Esophagus (tissue), 2 donors: ENCODE measurements at regions not wholly inside any gene's neighbourhood (a gene's known extent, or its start where the extent isn't known, plus 50 kb on each side); places are given as distances from the start of the nearest gene placed in this dataset.

Experiments
- H3K27ac ChIP-seq, 2 donors: one replicate each; pipeline ENCODE4 v1.5.1; 2013; ENCODE audit warnings: low read depth in 2 of 2, mild to moderate bottlenecking in 2 of 2, inconsistent platforms in 1 of 2, low read length in 1 of 2, moderate library complexity in 1 of 2
- H3K27me3 ChIP-seq, 2 donors: one replicate each; pipeline ENCODE4 v1.6.1; 2013; ENCODE audit warnings: low read length in 2 of 2, control low read depth in 1 of 2, mild to moderate bottlenecking in 1 of 2; ENCODE audit not compliant: insufficient read depth in 2 of 2, control insufficient read depth in 1 of 2
- H3K36me3 ChIP-seq, 2 donors: one replicate each; pipeline ENCODE4 v1.6.1; 2013; ENCODE audit warnings: low read length in 1 of 2; ENCODE audit not compliant: control insufficient read depth in 2 of 2, insufficient read depth in 2 of 2
- H3K4me1 ChIP-seq, 2 donors: one replicate each; pipeline ENCODE4 v1.6.1; 2013; ENCODE audit warnings: low read length in 1 of 2; ENCODE audit not compliant: control insufficient read depth in 2 of 2, insufficient read depth in 2 of 2
- H3K4me3 ChIP-seq, 2 donors: one replicate each; pipeline ENCODE4 v1.5.1; 2013; ENCODE audit warnings: low read length in 2 of 2, mild to moderate bottlenecking in 2 of 2, low read depth in 1 of 2, moderate library complexity in 1 of 2
- H3K9me3 ChIP-seq, 2 donors: one replicate each; pipeline ENCODE4 v1.6.1; 2013; ENCODE audit warnings: mild to moderate bottlenecking in 2 of 2, low read depth in 1 of 2, low read length in 1 of 2, moderate library complexity in 1 of 2; ENCODE audit not compliant: control insufficient read depth in 2 of 2, insufficient read depth in 1 of 2
- WGBS, 2 donors: extraction: QIAGEN DNeasy Blood & Tissue Kit; methylation state at CpG; one replicate each; pipeline ENCODE4 v1.1.7; 2013; 5-methylcytosine and 5-hydroxymethylcytosine counted together
- donor health status: healthy with polysubstance abuse.
- donor health status: Bipolar disorder and iron deficiency.

DNA sequence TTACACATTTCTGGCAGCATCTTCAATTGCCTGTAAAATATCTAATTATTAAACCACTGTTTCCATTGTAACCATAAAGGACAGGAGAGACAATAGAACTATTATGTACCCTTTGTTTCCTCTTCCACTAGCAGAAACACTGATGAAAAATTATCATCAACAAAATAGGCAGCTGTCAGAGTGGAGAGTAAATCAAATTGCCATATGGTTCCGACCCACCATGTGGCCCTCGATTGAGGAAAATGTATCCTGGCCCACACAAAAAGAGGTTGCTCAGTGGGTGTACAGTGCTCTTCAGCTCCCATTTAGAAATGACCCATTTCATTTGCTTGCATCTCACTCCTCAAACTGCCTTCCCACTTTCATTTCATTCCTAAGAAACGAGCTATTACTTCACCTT lies 570.6 kb upstream of the UBE2E2 start:
- Histone ChIP-seq H3K27ac (no peak overlapping the region), H3K4me3 (no peak overlapping the region), H3K36me3 (no peaks in the 10 kb centered on the region), H3K27me3 (no peaks in the 10 kb centered on the region), H3K4me1 (no peaks in the 10 kb centered on the region), H3K9me3 (no peaks in the 10 kb centered on the region)
- 71 to 77% methylated on average over 3 of the region's 3 CpGs for WGBS, 2 donors

DNA sequence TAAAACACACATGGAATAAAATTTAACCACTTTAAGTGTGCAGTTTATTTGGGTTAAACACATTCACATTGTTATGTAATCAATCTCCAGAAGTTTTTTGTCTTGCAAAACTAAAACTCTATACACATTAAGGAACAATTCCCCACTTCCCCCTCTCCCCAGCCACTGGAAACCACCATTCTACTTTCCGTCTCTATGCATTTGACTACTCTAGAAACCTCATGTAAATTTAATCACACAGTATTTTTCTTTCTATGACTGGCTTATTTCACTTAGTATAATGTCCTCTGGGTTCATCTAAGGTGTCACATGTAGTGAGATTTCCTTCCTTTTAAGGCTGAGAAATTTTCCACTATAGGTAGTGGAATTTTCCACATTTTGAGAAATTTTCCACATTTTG lies 568.7 kb upstream of the UBE2E2 start:
- no peak overlapping the region for H3K27ac ChIP-seq
- 78 to 90% methylated on average over 1 of the region's 1 CpG for WGBS, 2 donors
- no peaks in the 10 kb centered on the region for H3K9me3 ChIP-seq
- H3K4me3 ChIP-seq: no peak overlapping the region
- no peaks in the 10 kb centered on the region for H3K4me1 ChIP-seq
- H3K36me3 ChIP-seq: no peaks in the 10 kb centered on the region
- no peaks in the 10 kb centered on the region for H3K27me3 ChIP-seq

DNA sequence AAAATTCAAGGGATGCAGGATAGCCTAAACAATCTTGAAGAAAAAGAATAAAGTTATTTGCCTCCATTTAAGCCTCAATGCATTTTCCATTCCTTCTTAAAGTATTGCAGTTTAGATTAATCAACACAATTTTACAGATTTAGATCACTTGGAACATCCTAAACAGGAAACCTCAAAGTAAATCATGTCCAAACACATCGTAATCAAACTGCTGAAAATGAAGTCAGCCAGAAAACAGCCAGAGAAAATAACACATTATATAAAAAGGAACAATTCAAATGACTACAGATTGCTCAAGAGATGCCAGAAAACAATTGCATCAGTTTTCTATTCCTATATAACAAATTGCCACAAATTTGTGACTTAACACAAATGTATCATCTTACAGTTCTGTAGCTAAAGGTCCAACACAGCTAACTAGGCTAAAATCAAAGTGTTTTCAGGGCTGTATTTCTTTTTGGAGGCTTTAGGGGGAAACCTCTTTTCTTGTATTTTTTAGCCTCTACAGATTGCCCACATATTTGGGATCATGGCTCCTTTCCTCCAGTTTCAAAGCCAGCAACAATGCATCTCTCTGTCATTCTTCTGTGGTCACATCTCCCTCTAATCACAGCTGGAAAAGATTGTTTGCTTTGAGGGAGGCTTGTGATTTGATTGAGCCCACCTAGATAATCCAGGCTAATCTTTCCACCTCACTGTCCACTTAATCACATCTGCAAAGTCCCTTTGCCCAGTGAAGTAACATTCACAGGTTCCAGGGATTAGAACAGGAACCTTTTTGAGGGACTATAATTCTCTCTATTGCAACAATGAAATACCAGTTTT lies 543.3 kb upstream of the UBE2E2 start:
- no peak overlapping the region for H3K4me3 ChIP-seq
- H3K4me1 ChIP-seq: no peaks in the 10 kb centered on the region
- H3K36me3 ChIP-seq: no peaks in the 10 kb centered on the region
- WGBS, 2 donors: 9 to 24% methylated on average over 1 of the region's 1 CpG
- no peaks in the 10 kb centered on the region for H3K9me3 ChIP-seq
- no peaks in the 10 kb centered on the region for H3K27me3 ChIP-seq
- no peak overlapping the region for H3K27ac ChIP-seq

DNA sequence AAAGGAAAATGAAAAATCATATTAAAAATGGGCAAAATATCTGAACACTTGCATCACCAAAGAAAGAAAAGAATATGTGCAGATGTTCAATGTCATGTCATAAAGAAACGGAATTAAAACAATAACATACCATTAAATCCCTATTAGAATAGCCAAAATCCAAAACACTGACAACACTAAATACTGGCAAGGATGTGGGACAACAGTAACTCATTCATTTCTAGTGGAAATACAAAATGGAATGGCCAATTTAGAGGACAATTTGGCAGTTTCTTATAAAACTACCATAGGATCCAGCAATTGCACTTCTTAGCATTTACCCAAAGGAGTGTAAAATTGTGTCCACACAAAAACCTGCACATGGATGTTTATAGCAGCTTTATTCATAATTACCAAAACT lies 542.5 kb upstream of the UBE2E2 start:
- Histone ChIP-seq H3K27ac (no peak overlapping the region), H3K4me1 (no peaks in the 10 kb centered on the region), H3K4me3 (no peak overlapping the region), H3K36me3 (no peaks in the 10 kb centered on the region), H3K27me3 (no peaks in the 10 kb centered on the region), H3K9me3 (no peaks in the 10 kb centered on the region)
- WGBS, 2 donors: 34 to 58% methylated on average over 1 of the region's 1 CpG

DNA sequence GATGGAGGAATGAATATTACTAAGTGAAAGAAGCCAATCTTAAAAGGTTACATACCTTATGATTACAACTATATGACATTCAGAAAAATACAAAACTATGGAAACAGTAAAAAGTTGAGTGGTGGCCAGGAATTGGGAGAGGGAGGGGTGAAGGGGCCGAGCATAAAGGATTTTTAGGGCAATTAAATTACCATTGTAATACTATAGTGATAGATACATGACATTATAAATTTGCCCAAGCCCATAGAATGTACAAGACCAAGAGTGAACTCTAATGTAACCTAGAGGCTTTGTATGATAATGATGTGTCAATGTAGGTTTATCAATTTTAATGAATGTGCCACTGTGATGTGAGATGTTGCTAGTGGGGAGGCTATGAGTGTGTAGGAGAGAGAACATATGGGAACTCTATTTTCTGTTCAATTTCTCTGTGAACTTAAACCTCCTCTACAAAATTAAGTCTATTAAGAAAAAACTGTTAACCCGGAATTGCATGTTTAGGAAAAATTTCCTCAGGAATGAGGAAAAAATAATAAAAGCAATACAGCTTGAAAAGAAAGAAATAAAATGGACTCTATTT lies 541.9 kb upstream of the UBE2E2 start:
- Histone ChIP-seq H3K9me3 (no peaks in the 10 kb centered on the region), H3K4me1 (no peaks in the 10 kb centered on the region), H3K27ac (no peak overlapping the region), H3K4me3 (no peak overlapping the region), H3K36me3 (no peaks in the 10 kb centered on the region), H3K27me3 (no peaks in the 10 kb centered on the region)
- 67 to 79% methylated on average over 2 of the region's 2 CpGs for WGBS, 2 donors

DNA sequence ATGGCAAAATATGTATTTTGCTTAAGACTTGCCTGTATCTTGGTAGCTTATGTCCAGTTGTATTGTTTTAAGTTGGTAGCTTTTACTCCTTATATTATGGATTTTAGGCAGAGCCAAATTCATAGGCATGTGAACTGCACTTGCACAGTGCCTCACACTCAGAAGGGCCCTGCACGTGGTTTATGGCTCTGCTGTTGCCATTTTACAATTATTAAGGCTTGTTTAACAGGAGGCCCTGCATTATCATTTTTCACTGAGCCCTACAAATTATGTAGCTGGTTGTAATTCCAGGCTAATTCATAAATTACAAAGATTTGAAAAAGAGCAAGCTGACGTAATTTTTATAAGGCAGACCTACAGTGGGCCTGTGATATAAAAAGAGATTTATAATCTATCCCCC lies 537.6 kb upstream of the UBE2E2 start:
- H3K9me3 ChIP-seq: no peaks in the 10 kb centered on the region
- no peaks in the 10 kb centered on the region for H3K27me3 ChIP-seq
- 55 to 65% methylated on average over 2 of the region's 2 CpGs for WGBS, 2 donors
- H3K4me1 ChIP-seq: no peaks in the 10 kb centered on the region
- H3K36me3 ChIP-seq: no peaks in the 10 kb centered on the region
- H3K4me3 ChIP-seq: no peak overlapping the region
- no peak overlapping the region for H3K27ac ChIP-seq

DNA sequence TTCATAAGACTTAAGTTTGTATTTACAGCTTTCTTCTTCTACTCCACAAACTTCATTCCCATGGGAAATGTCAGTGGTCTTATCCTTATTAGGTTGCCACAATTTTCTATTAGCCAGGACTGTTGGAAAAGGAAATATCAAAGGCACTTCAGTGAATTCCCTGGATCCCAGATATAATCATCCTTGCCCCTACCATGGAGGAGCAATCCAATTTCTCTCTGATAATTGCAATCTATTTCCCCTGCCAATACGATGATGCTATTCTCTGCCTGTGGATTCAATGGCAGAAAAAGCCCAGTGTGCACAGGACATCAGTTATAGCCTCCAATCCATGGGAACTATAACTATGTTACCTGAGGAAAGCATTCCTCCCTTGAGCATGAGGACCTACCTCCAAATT lies 536.4 kb upstream of the UBE2E2 start:
- Histone ChIP-seq H3K27ac (no peak overlapping the region), H3K27me3 (no peaks in the 10 kb centered on the region), H3K4me1 (no peaks in the 10 kb centered on the region), H3K4me3 (no peak overlapping the region), H3K36me3 (no peaks in the 10 kb centered on the region), H3K9me3 (no peaks in the 10 kb centered on the region)
- 38 to 84% methylated on average over 1 of the region's 1 CpG for WGBS, 2 donors

DNA sequence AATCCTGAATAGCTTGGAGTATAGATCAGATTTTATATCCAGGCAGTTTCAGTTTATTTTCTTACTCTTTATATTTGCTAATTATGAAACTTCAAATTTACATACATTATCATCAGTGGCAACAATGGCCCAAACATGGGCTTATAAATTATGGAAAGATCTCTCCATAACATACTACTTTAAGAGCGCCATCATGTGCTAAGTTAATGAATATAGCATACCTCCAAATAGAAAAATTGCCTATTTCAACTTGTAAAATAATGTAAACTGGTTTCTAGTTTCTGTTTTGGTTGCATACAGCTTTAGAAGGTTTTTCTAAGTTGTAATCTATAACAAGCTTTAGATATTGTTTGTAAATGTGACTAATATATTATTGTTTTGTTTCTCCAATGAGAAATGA lies 531.3 kb upstream of the UBE2E2 start:
- Histone ChIP-seq H3K27me3 (no peaks in the 10 kb centered on the region), H3K4me1 (no peaks in the 10 kb centered on the region), H3K36me3 (no peaks in the 10 kb centered on the region), H3K4me3 (no peak overlapping the region), H3K9me3 (no peaks in the 10 kb centered on the region), H3K27ac (no peak overlapping the region)
- WGBS, 2 donors: 76 to 77% methylated on average over 1 of the region's 1 CpG

DNA sequence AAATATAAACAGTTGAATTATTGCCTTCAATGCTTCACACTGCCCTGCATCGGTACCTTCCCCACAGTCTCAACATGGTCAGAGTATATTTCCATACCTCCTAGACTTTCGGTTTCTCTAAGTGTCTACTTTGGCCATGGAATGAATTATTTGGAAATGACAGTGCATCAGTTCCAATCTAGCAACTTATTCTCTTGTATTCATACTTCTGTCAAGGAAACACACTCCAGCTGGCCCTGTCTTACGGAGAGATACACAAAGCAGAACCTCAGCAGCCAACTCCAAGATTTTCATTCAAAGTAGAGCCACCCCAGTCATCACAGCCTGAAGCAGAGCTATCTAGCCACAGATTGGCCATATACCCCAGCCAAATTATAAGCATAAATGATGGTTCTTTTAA lies 518.4 kb upstream of the UBE2E2 start:
- WGBS, 2 donors: 55 to 66% methylated on average over 3 of the region's 3 CpGs
- no peak overlapping the region for H3K4me3 ChIP-seq
- no peaks in the 10 kb centered on the region for H3K4me1 ChIP-seq
- no peaks in the 10 kb centered on the region for H3K9me3 ChIP-seq
- H3K36me3 ChIP-seq: no peaks in the 10 kb centered on the region
- H3K27me3 ChIP-seq: no peaks in the 10 kb centered on the region
- no peak overlapping the region for H3K27ac ChIP-seq

DNA sequence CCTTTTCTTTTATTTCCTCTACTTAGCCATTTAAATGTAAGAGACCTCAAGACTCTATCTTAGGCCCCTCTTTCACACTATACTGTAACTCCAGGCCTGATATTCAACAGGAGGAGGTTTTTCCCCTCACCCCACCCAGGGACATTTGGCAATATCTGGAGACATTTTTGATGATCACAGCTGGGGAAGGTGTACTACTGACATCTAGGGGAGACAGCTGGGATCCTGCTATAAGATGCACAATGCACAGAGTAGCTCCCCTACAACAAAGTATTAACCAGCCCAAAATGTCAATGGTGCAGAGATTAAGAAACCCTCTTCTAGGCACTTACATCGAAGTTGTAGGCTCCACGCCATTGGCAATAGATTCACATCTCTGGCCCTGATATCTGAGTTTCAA lies 517.5 kb upstream of the UBE2E2 start:
- H3K4me1 ChIP-seq: no peaks in the 10 kb centered on the region
- H3K36me3 ChIP-seq: no peaks in the 10 kb centered on the region
- no peaks in the 10 kb centered on the region for H3K9me3 ChIP-seq
- no peak overlapping the region for H3K4me3 ChIP-seq
- WGBS, 2 donors: 75 to 84% methylated on average over 2 of the region's 2 CpGs
- no peaks in the 10 kb centered on the region for H3K27me3 ChIP-seq
- H3K27ac ChIP-seq: no peak overlapping the region
